Stimulated activated CD8-positive, alpha-beta memory T cell treated with anti-CD3 and anti-CD28 coated beads, Interleukin-7, amount 100 ng/mL, for 48 hours (primary cell): ENCODE measurements at regions not wholly inside any gene's neighbourhood (a gene's known extent, or its start where the extent isn't known, plus 50 kb on each side); places are given as distances from the start of the nearest gene placed in this dataset.

Experiments used
- DNase-seq, 2 donors: peaks; one replicate each; pipeline ENCODE4 v3.0.0-alpha.2; 2020; ENCODE audit warnings: low read depth in 1 of 2; ENCODE audit errors: extremely low read depth in 1 of 2

DNA sequence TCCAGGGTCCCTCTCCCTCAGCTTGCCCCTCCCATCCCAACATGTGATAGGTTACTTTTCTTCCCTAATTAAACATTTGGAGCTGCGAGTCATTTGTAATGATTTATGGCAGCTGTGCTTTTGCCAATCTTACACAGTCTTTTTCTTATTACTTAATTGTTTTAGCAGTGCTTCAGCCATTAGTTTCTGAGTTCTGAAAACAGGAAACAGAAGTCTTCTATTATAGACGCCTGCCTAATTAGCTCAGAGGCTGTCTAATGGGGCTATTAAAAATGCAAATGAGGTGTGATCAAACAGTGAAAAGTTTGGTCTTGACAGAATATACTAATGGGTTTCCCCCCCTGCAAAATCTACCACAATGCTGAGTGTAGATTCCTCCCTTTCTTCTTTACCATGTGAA is 388.3 kb upstream of the CELF4 start:
- no peak for DNase-seq

DNA sequence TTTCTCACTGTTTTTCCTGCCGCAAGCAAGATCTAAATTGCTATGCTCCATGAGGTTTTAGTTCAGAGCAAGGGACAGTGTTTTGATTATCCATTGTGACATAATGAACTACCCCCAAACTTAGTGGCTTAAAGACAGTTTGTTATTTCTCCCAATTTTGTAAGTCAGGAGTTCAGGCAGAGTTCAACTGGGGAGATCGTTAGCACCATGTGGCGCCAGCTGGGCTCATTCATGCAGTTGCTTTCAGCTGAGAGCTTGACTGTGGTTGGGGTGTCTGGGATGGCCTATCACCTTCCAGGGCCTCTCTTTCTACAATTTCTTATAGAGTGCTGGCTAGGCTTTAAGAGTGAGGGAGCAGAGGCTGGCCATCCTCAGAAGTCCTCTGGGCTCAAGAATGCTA is 382.9 kb upstream of the CELF4 start:
- no peak for DNase-seq

DNA sequence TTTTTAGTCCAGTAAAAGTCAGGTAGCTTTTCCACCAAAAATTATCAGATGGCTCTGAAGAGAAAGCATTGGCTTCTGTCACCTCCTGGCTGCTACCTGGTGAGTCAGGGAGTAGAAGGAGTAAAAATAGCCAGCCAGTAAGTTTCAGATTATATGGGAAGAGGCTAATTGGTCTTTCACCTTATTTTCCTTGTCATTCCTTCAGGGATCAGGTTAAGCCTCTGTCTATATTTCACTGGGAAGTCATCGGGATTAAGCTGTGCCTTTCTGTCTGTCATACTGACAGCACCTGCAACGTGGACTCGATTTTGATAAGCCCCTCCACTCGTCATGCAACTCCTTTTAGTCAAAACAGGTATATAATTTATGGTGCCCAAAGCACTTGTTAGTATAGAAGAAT is 380.7 kb upstream of the CELF4 start:
- DNase-seq, result no peak

DNA sequence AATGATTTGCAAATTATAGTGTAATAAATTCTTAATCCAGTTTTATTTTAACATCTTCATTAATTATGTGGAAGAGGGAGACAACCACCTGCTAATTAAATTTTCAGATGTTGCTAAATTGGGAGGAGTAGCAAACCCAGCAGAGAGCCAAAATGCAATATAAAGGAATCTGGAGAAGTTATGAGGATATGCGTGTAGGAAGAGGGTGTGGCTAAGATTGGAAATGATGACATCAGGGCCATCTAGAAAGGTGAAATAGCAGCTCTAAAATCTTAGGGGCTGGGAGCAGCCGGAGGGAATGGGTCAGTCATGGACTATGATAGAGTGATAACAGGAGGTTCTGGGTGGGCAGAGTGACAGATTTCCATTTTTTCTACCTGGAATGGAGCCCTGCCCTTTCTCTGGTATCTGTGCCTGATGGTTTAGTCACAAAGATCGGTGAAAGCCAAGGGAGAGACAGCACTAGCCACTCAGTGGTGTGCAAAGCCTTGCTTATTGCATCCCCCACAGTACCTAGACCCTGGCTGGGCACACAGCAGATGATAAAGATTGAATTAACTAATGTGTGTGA is 379.2 kb upstream of the CELF4 start:
- no peak for DNase-seq

DNA sequence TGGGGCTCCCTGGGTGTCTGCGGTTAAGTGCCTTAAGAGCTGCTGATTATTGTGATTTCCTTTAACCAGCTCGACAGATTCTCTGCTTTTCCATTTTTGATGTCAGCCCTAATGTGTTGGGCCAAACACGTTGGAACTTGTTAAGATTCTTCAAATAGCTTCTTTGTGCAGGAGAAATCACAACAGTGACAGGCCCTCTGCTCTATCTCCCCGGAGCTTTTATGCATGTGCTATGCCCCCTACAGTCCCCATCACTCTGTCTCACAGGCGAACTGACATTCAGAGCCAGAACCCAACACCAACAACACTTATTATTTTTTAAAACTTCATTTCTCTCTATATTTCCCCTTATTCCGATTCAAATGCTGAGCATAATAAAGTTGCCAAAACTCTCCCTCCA is 371.7 kb upstream of the CELF4 start:
- no peak for DNase-seq

DNA sequence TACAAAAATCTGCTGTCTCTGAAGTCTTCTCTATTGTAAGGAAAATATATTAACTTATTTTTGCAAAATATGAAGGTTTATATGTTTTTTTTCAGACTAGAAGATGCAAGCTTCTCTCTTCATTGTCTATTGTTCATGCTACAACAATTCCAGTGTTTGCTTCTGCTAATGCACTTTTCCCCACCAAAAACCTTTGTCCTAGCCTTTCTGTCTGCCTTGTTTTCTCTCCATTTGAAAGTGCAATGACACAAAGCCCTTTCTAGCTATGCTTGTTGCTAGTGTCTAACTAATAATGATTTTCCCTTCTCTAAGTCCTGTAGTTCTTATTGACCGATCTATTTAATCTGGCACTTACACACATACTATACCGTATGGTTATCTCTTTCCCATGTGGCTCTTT is 369.5 kb upstream of the CELF4 start:
- no peak for DNase-seq

DNA sequence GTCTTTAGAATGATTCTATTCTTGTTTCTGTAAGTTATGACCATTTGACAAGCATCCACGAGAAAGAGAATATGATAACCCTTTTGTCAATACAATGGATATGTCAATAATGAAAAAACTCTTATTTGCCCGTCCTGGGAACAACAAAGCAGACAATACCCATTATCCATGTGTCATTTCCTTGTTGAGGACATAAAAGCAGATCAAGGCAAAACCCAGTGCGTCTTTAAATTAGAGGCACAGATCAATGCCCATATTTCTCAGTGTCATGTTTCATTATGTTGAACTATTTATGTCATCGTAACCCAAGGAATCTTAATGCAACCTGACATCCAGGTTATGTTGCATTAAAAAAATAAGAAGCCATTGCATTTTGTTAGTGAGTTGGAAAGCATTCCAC is 365.0 kb upstream of the CELF4 start:
- no peak for DNase-seq

DNA sequence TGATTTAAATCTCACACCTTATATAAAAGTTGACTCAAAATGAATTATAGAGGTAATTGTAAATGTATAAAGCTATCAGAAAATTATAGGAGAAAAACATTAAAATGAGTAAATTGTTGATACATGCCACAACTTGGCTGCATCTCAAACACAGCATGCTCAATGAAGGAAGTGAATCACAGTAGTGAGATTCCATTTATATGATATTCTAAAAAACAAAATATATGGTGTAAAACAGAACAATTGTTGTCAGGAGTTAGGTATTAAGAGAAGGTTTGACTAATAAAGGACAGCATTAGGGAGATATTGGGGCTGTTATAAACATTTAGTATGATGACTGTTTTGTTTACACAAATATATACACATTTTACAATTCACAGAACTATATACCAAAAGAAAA is 356.6 kb upstream of the CELF4 start:
- DNase-seq, result no peak

DNA sequence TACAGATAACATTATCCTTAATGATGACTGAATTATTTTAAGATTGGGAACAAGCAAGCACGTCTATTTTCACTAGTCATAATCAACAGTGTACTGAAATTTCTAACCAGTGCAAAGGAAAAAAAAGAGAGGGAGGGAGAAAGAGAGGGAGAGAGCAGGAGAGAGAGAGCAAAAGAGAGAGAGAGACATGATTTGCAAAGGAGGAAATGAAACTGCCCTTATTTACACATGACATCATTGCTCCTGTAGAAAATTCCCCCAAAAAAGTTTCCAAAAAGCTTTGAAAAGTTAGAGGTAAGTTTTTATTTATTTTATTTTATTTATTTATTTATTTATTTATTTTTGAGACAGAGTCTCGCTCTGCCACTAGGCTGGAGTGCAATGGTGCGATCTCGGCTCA is 355.3 kb upstream of the CELF4 start:
- no peak for DNase-seq

DNA sequence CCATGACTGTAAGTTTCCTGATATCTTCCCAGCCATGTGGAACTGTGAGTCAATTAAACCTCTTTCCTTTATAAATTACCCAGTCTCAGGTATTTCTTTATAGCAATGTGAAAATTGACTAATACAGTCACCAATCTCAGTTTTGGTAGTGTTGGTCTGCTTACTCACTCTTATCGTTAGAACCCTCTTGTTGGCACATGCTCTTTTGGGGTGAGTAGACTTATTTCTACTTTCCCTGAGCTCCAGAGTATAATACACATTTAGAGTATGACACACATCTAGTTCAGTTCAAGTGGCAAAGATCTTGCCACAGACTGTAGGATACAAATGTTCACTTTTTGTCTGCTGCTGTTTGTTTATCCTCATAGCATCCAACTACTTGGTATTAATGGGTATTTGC is 347.5 kb upstream of the CELF4 start:
- DNase-seq, result no peak

DNA sequence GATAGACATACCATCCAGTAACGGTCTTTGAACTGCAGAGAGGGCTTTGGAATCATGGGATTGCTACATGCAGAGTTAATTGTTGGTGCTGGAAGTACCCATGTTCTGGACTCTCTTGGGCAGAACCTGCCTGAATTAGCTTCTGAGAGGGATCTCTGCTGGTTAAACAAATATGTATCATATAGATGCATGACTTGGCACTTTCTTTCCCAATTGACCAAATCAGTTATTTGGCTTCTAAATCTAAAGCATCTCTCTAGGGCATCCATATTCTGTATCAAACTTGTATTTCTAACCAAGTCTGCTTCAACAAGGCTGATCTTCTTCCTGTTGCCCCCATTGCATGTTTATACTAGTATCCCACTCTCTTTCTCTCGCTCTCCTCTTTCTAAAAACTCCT is 336.7 kb upstream of the CELF4 start:
- DNase-seq, result no peak

DNA sequence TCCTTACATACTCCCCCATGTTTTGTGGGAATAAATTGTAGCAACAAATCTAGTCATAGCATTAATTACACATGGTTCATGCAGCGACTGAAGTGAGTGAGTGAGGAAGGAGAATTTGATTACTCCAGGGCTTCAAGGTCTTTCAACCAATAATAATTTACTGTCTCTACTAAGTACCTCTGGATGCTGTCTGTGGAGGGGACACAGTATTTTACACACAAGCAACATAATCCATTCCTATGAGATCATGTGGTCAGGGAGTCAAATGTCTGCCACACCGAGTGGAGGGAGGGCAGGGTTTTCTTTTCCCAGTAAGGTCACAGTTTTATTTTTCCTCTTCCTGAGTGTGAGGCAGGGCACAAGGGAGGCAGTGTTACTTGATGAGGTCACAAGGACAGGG is 334.7 kb upstream of the CELF4 start:
- no peak for DNase-seq

DNA sequence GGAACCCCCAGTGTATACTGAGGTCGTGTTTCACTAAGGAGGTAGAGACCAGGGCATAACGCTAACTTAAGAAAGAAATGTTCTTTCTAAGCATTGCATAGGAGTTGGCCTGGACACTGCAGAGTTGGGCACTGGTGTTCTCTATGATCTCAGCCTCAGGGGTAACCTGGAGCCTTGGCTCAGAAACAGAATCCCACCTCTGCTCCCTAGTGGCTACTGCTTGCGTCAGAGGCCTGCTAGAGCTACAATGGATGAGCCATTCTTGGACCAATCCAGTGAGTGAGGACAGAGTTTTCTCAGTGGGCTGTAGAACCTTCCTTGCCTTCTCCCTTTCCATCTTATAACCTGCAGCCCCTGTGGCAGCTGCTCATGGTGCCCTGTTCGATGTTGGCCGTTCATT is 324.4 kb upstream of the CELF4 start:
- DNase-seq, result no peak

DNA sequence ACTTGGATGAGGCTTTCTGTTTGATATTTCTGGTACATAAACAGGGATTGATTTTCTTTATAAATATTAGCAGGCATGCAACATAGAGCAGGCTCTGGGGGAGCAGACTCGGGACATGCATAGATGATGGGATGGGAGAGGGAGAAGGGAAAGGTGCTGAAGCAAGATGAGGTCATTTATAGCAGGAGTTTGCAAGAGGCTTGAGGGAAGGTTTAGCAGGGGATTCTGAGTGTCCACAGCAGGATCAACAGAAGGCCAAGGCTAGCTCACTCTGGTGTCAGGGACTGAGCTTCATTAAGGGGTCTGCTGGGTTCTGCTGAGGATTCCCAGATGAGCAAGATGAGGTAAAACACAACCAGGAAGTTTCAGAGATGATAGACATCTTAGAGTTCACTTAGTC is 309.1 kb upstream of the CELF4 start:
- DNase-seq, result no peak

DNA sequence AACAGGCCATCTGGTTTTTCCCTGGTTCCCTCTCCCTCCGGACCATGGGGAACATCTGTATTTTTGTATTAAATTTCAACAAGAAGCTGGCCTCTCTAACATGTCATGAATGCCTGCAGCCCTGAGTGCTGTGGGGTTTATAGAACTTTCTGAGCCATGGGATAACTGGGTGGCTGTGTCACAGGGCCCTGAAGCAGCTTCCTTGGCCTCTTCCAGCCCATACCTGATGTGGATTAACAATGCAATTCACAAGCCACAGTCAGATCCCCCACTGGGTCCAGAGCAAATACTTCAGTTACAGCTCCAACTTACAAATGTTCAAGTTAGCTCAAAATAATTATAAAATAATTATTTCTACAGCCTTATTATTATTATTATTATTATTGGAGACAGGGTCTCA is 307.8 kb upstream of the CELF4 start:
- DNase-seq, result no peak

DNA sequence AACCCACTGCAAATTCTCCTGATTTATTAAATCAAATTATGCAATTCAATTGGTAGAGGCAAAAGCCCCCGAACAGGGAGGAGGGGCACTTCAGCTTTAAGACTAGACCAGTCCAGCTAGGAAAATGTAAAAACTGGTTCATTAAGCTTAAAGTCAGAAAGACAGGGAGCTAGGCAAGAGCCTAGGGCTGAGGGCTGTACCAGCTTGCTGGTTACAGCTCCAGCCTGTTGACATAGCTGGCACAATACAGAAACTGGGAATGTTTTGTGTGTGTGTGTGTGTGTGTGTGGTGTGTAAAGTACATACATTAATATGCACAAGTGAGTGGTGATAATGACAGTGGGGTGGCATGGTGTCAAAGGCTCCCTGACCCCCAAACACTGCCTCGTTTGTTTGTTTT is 307.0 kb upstream of the CELF4 start:
- DNase-seq, result no peak

DNA sequence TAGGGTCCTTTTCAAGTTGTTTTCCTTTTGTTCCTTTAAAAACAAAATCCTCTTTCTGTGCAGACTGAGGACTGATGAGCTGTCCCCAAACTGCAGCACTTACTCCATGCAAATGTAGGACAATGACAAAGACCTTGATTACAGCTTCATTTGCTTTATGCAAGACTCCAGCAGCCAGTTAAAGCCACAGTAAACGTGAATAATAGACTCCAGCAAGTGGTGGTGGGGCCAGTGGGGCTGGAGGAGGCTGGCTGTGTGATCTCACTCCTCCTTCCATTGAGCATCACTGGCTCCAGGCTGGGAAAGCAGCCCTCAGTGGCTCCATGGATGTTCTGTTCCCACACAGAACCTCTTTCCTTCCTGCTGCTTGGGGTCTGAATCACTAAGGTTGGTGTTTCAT is 306.0 kb upstream of the CELF4 start:
- no peak for DNase-seq

DNA sequence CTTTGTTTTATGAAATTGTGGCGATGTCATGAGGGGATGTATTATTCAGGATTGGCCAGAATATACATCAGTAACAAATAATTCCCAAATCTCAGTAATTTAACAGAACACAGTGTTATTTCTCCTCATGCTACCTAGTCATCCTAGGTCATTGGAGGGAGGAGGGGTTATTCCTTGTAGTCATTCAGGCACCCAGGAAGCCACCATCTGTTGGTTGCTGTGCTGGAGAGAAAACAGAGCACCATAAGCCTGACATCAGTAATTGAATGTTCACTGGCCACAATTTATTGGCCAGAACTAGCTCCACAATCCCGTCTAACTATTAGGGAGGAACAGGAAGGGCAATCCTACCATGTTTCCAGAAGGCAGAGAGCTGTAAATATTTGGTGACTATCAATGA is 303.5 kb upstream of the CELF4 start:
- no peak for DNase-seq

DNA sequence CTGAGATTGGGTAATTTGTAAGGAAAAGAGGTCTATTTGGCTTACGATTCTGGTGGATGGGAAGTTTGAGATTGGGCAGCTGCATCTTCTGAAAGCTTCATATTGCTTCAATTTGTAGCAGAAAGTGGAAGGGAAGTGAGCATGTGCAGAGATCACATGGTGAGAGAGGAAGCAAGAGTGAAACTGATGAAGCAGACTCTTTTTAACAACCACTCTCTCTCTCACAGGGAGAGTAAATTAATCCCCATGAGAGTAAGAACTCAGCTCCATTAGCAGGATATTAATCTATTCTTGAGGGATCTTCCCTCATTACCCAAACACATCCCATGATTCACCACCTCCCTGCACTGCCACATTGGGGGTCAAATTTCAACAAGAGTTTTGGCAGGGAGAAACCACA is 298.5 kb upstream of the CELF4 start:
- DNase-seq, result no peak

DNA sequence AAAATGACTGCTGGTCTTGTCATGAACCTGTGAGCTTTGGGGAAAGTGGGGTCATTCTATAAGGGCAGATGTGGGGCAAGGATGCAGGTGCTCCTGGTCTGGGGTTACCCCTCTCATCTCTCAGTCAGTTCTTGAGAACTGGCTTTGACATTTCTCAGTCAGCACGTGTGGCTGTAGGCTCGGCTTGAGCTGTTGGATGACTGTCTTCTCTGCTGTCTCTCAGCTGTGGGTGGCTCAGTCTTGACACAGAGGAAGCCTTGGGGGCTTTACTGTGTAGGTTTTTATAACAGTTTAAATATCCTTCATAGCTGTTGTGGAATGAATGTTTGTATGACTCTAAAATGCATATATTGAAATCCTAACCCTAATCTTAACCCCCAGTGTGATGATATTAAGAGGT is 296.4 kb upstream of the CELF4 start:
- no peak for DNase-seq

DNA sequence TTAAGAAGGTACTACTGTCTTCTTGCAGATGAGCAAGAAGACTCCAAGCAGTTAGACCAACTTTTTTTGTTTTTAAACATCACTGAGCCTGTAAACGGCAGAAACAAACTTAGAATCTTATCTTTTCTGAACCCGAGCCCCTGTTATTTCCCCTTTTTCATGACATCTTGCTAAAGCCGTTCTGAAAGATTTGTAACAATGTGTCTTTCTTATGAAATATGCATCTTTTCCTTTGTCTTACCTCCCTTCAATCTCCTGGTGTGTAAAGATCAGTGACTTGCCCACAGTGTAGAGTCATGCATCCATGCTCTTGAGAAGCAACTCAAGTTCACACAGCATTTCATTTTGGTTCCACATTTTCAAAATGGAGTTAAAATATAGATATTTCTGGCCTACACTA is 288.8 kb upstream of the CELF4 start:
- no peak for DNase-seq

DNA sequence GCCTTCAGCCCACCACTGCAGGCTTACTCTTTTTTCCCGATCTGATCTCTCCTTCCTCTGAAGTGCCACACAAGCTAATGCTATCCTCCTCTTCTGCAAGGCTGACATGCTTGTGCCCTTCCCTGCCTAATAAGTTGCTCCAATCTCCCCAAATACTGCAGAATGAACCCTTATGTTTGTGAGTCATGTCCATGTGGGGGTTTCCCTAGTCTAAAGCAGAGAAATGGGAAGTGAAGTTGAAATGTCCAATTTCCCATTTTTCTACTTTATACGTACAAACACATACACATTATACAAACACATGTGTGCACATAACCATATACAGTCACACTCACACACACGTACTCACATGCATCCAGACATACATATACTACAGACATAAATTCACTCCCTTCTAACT is 288.1 kb upstream of the CELF4 start:
- no peak for DNase-seq

DNA sequence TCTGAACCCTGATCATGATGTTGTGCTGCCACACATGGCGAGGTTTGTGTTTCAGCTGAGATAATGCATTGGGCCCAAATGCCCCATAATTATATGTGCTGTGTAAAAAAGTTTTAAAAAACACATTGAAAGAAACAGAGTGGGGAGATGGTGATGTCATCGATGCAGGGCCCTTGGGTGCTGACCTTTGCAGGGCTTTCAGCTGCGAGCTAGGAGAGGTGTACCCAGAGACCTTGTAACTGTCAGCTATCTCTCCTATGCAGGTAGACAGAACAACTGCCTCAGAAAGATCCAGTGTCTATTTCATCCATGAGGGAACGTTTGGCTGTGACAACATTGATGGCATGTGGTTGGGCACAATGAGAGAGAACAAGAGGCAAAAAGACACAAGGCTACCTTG is 286.9 kb upstream of the CELF4 start:
- no peak for DNase-seq

DNA sequence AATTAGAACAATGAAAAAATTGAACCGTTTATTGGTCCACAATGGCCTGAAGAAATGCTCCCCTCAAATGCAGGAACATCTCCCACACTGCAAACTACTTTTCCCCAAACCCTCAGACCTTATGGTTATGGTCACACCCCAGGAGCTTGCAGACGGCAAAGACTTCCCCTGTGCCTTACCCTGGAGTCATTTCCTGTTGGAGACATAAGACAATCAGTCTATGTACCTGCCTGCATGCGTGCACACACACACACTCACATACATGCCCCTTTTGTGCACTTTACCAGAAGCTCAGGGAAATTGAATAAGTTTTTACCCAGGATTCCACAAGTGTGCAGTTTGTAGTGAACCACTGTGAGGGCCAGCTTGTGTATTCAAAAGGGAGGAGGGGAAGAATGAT is 281.9 kb upstream of the CELF4 start:
- DNase-seq, result no peak
